Right lobe of liver (tissue), 4 donors: ENCODE measurements at regions not wholly inside any gene's neighbourhood (a gene's known extent, or its start where the extent isn't known, plus 50 kb on each side); places are given as distances from the start of the nearest gene placed in this dataset.

Experiments used
- CTCF ChIP-seq, 4 donors: fragments of 200-600 bp in 3 of 4; fragments of 450-650 bp in 1 of 4; IDR thresholded peaks; one replicate each; pipeline versions ENCODE4 v1.5.1 to v1.8.0; 2016 to 2022; ENCODE audit warnings: antibody characterized with exemption in 4 of 4, mild to moderate bottlenecking in 2 of 4
- POLR2A ChIP-seq: fragments of 450-650 bp; IDR thresholded peaks from one replicate; pipeline ENCODE4 v1.6.1; 2017; ENCODE audit warnings: antibody characterized with exemption, mild to moderate bottlenecking
- donor health status: DM: no; HTN: no; CAD: no.
- donor health status: DM: no; HTN: no; CAD: no.
- donor health status: DM: no; HTN: yes; CAD: no.

GRCh38 chr2:220348206-220348605, 720.8 kb downstream of the SLC4A3 start:
- no peak for TF ChIP-seq CTCF (IDR thresholded peaks at IDR 0.05)
- TF ChIP-seq POLR2A: no peak
